AG10803 (cell line): ENCODE measurements at regions not wholly inside any gene's neighbourhood (a gene's known extent, or its start where the extent isn't known, plus 50 kb on each side); places are given as distances from the start of the nearest gene placed in this dataset.

Experiments used
- DNase-seq: peaks from one replicate; pipeline ENCODE4 v3.0.0; 2010; ENCODE audit warnings: low read depth
- H3K4me3 ChIP-seq: 2 replicates; pipeline ENCODE4 v1.5.1; 2011; ENCODE audit warnings: mild to moderate bottlenecking, low read length, control low read depth
- TF ChIP-seq, protein P1 (sequence below): conservative IDR thresholded peaks from 2 replicates; pipeline ENCODE4 v1.5.1; 2011; ENCODE audit warnings: mild to moderate bottlenecking, low read length, control low read depth, inconsistent platforms

DNA sequence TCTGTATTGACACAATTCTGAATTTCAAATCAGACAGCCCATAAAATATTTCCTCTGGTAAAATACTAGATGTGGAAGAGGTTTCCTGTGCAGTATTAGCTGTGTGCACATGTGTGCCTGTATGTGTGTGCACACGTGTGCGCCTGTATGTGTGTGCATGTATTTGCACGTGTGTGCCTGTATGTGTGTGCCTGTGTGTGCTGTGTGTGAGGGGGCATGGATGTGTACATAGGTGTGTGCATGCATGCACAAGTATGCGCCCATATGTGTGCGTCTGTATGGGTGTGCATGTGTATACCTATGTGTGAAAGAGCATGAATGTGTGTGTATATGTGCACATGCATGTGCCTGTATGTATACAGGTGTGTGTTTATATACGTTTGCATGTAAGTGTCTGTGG is 191.4 kb downstream of the KLF6 start:
- DNase-seq = no peak
- H3K4me3 ChIP-seq = no peak overlapping the region
- TF ChIP-seq, protein P1, sequence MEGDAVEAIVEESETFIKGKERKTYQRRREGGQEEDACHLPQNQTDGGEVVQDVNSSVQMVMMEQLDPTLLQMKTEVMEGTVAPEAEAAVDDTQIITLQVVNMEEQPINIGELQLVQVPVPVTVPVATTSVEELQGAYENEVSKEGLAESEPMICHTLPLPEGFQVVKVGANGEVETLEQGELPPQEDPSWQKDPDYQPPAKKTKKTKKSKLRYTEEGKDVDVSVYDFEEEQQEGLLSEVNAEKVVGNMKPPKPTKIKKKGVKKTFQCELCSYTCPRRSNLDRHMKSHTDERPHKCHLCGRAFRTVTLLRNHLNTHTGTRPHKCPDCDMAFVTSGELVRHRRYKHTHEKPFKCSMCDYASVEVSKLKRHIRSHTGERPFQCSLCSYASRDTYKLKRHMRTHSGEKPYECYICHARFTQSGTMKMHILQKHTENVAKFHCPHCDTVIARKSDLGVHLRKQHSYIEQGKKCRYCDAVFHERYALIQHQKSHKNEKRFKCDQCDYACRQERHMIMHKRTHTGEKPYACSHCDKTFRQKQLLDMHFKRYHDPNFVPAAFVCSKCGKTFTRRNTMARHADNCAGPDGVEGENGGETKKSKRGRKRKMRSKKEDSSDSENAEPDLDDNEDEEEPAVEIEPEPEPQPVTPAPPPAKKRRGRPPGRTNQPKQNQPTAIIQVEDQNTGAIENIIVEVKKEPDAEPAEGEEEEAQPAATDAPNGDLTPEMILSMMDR = no peak

DNA sequence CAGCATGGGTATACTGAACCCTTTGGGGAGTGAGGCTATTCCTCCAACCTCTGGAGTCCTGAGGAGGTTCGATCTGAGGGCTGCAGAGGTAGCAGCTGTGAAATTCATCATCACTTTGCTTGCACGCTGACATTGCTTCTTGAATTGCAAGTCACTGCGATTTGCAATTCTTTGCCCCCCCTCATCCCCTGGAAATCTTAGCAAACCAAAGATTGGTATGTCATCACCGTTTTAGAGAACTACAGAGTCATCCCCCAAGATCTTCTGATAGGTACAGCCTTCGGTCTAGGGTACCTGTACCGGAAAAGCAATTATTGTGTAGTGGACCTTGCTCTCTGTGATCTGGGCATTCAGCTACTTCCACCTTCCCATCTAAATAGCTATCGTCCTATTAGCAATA is 192.6 kb downstream of the KLF6 start:
- TF ChIP-seq, protein P1 = no peak
- DNase-seq = no peak
- no peak overlapping the region for H3K4me3 ChIP-seq

DNA sequence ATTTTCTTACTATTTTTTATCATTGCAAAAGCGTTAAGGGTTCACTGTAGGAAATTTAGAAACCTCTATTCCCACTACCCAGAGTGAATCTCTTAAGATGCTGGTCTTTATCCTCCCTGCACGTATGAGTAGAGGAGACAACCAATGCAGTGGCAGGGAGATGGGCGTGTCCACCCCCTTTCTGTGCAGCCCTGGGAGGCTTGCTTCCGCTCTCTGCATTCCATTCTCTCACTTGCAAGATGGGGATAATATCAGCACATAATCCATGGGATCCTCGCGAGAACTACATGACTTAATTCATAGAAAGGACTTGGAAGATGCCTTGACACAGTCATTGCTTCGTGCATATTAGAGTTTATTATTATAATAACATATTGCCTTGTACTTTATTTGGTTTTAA is 196.2 kb downstream of the KLF6 start:
- DNase-seq = no peak
- H3K4me3 ChIP-seq = no peak overlapping the region
- TF ChIP-seq, protein P1 = no peak

DNA sequence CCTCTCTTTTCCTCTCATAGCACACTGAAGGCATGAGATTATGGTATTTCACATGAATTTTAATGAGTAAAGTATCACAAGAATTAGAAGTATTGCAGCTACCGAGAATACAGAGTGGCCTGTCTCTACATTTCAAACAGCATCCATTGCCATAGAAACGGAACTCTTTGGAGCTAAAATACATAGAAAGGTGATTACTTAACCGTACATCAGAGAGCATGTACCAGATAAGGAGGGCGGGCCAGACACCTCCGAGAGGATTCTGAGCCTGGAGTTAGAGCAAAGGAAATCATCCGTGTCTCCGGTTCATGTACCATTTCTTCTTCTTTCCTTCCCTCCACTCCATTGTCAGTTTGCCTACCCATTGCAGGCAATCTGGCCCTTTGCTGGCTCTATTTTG is 196.7 kb downstream of the KLF6 start:
- DNase-seq = no peak
- TF ChIP-seq, protein P1 = no peak
- no peak overlapping the region for H3K4me3 ChIP-seq

DNA sequence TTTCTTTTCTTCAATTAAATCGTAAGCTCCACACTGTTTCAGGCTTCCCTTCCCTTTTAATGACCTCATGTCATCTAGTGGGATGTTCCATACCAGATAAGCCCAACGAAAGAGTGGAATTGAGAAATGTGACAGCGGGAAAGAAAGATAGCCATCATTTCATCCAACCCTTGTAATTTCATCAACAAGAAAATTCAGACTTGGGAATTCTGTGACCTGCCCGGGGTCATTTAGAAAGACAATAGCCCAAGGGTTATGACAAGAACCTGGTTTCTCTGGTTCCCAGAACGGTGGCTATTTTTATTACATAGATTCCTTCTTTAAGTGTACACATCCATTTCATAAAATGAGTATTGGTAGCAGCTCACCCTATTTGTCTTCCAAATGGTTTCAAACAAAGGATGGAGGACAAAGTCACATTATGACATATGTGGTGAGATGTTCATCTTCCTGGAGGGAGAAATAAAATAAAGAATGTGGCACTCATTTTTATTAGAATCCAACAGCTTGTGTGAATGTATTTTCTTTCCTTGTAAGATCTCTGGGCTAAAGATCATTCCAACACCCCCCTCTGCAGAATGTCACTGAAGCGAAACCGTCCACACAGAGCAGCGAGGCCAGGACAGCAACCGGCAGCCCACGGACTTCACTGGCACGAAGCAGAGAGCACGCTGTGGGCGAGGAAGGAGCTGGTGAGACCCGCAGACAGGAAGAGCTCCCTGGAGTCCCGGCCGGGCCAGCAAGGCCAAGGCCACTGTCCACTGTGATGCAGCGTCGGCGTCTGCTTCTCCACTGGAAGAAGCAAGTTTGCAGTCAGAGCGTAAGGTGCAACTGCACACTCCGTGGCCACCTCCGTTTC is 199.9 kb downstream of the KLF6 start:
- TF ChIP-seq, protein P1 = no peak
- no peak for DNase-seq
- no peak overlapping the region for H3K4me3 ChIP-seq

DNA sequence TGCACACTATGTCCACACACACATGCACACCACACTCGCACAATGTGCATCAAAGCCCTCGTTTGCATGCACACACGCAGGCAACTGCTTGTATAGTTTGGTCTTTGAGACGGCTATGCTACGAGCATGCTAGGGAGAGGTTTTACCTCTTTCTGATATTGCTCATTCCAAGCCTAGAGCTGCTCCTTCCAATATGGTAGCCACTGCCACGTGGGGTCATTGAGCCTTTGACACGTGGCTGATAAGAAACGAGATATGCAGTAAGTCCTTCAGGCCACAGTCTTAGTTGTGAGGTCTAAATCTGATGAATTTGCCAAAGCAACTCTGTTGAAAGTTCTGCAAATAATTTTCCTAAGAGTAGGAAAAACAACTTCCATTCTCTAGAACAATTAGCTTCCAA is 204.4 kb downstream of the KLF6 start:
- H3K4me3 ChIP-seq = no peak overlapping the region
- no peak for DNase-seq
- TF ChIP-seq, protein P1 = no peak

DNA sequence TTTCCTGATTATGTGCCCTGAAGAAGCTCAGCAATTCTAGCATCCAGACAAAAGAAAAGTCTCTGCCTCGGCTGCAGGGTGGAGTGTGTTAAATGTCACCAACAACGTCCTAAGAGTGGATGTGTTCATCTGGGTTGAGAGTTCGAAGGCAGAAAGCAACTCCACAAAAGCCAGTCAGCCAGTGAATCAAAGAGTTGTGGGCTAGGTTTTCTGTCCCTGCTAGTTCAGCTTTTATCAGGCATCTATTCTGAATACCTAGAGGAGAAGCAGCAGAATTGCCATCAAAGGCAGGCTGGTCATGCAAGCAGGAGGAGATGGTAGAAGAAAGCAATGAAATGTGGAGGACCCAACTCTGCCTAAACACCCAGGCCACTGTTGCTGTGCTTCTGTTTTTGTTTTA is 205.2 kb downstream of the KLF6 start:
- no peak overlapping the region for H3K4me3 ChIP-seq
- TF ChIP-seq, protein P1 = no peak
- no peak for DNase-seq
